CD4-positive, alpha-beta T cell (primary cell): ENCODE measurements at regions not wholly inside any gene's neighbourhood (a gene's known extent, or its start where the extent isn't known, plus 50 kb on each side); places are given as distances from the start of the nearest gene placed in this dataset.

ENCODE experiments used
- ATAC-seq: fragments of 200-7000 bp; cut with Tn5 transposase; one replicate; pipeline ENCODE4 v1.10.0; 2022; ENCODE audit warnings: mild to moderate bottlenecking; ENCODE audit not compliant: poor library complexity
- CTCF ChIA-PET: fragments of 350-600 bp; sonication (Branson Sonifier 250); formaldehyde crosslinking; loops from one replicate; lab custom pipeline; 2021; ENCODE audit warnings: antibody characterized with exemption, inconsistent platforms; lab: Charles Lee
- POLR2A ChIA-PET: fragments of 350-600 bp; sonication (Branson Sonifier 250); formaldehyde crosslinking; loops from one replicate; lab custom pipeline; 2021; ENCODE audit warnings: antibody characterized with exemption, inconsistent platforms; lab: Charles Lee
- DNase-seq, 14 experiments: peaks; one replicate each; pipeline ENCODE4 v3.0.0-alpha.2; 2013 to 2020; ENCODE audit warnings: mixed read lengths in 2 of 14
- H3K27ac ChIP-seq, 2 donors: one replicate each; pipeline versions ENCODE4 v1.5.1 to v1.7.0; 2013; ENCODE audit warnings: low read length in 2 of 2, low read depth in 1 of 2, mild to moderate bottlenecking in 1 of 2
- H3K27me3 ChIP-seq, 2 experiments: 1 replicate in 1 of 2; 2 replicates in 1 of 2; pipeline versions ENCODE4 v1.6.1 to v1.7.0; 2013; ENCODE audit warnings: low read length in 2 of 2, control low read depth in 1 of 2, mild to moderate bottlenecking in 1 of 2, moderate library complexity in 1 of 2; ENCODE audit not compliant: insufficient read depth in 2 of 2, control insufficient read depth in 1 of 2
- H3K36me3 ChIP-seq: one replicate; pipeline ENCODE4 v1.6.1; 2013; ENCODE audit warnings: low read length, control low read depth; ENCODE audit not compliant: insufficient read depth
- H3K4me1 ChIP-seq: one replicate; pipeline ENCODE4 v1.6.1; 2013; ENCODE audit warnings: low read length, control low read depth; ENCODE audit not compliant: insufficient read depth
- H3K4me3 ChIP-seq: one replicate; pipeline ENCODE4 v1.5.1; 2013; ENCODE audit warnings: mild to moderate bottlenecking, low read length, moderate library complexity
- H3K9me3 ChIP-seq, 2 experiments: 1 replicate in 1 of 2; 2 replicates in 1 of 2; pipeline versions ENCODE4 v1.6.1 to v1.7.0; 2013; ENCODE audit warnings: low read length in 2 of 2, mild to moderate bottlenecking in 2 of 2, control low read depth in 1 of 2, moderate library complexity in 1 of 2; ENCODE audit not compliant: control insufficient read depth in 1 of 2, insufficient read depth in 1 of 2
- H3K27ac Mint-ChIP-seq: one replicate; pipeline ENCODE4 v1.8.0; 2020; ENCODE audit warnings: mixed read lengths
- H3K27me3 Mint-ChIP-seq: one replicate; pipeline ENCODE4 v1.8.0; 2021; ENCODE audit warnings: mixed read lengths
- H3K36me3 Mint-ChIP-seq: one replicate; pipeline ENCODE4 v1.8.0; 2021; ENCODE audit warnings: low read depth, mixed read lengths
- H3K4me1 Mint-ChIP-seq: one replicate; pipeline ENCODE4 v1.8.0; 2021; ENCODE audit warnings: low read depth, mixed read lengths
- H3K4me3 Mint-ChIP-seq: one replicate; pipeline ENCODE4 v1.8.0; 2020; ENCODE audit warnings: mild to moderate bottlenecking, mixed read lengths
- H3K9me3 Mint-ChIP-seq: one replicate; pipeline ENCODE4 v1.8.0; 2020; ENCODE audit warnings: mixed read lengths
- intact Hi-C, 2 experiments: fragments of 100-400 bp; cut with DNase I in 1 of 2; cut with micrococcal nuclease in 1 of 2; formaldehyde crosslinking; loops; one replicate each; pipeline versions ENCODE4 v1.15.1 to v1.9.0; 2023 to 2025; cut with DNase I, micrococcal nuclease
- TF ChIP-seq, protein P1 (sequence below): fragments of 200-600 bp; IDR thresholded peaks from one replicate; pipeline ENCODE4 v1.8.0; 2022; ENCODE audit warnings: antibody characterized with exemption, mild to moderate bottlenecking

DNA sequence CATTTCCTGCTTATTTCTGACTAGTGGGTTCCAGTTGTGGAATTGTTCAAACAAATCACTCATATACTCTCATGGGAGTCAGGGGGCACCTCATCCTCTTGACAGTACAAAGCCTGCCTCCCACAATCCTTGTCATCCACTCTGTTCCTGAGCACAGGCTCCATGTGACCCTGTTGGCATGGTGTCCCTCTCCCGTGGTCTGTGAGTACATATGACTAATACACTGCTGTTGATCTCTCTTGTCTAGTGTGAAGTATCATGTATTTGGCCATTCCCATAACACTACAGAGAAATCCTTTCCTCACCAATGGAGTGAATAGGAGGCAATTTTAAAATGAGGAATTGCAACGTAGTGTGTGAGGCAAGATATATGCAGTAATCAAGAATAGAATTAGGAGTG lies 185.3 kb downstream of the OGFRL1 start:
- H3K27ac Mint-ChIP-seq, result no peak overlapping the region
- H3K36me3 ChIP-seq, result no peaks in the 10 kb centered on the region
- ATAC-seq (no peak), DNase-seq (no peak)
- H3K4me1 ChIP-seq, result no peaks in the 10 kb centered on the region
- no peaks in the 10 kb centered on the region for H3K27me3 ChIP-seq
- TF ChIP-seq, protein P1, sequence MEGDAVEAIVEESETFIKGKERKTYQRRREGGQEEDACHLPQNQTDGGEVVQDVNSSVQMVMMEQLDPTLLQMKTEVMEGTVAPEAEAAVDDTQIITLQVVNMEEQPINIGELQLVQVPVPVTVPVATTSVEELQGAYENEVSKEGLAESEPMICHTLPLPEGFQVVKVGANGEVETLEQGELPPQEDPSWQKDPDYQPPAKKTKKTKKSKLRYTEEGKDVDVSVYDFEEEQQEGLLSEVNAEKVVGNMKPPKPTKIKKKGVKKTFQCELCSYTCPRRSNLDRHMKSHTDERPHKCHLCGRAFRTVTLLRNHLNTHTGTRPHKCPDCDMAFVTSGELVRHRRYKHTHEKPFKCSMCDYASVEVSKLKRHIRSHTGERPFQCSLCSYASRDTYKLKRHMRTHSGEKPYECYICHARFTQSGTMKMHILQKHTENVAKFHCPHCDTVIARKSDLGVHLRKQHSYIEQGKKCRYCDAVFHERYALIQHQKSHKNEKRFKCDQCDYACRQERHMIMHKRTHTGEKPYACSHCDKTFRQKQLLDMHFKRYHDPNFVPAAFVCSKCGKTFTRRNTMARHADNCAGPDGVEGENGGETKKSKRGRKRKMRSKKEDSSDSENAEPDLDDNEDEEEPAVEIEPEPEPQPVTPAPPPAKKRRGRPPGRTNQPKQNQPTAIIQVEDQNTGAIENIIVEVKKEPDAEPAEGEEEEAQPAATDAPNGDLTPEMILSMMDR, result no peak
- H3K4me1 Mint-ChIP-seq, result no peaks in the 10 kb centered on the region
- no peak overlapping the region for H3K4me3 Mint-ChIP-seq
- H3K4me3 ChIP-seq, result no peak overlapping the region
- H3K36me3 Mint-ChIP-seq, result no peaks in the 10 kb centered on the region
- H3K9me3 ChIP-seq, result no peaks in the 10 kb centered on the region
- no peak overlapping the region for H3K27ac ChIP-seq
- peaks cover 5% of the 10 kb centered on the region for H3K27me3 Mint-ChIP-seq
- CTCF ChIA-PET, result no interaction called here
- POLR2A ChIA-PET, result no interaction called here
- intact Hi-C loops, result no loop called here
- H3K9me3 Mint-ChIP-seq, result no peaks in the 10 kb centered on the region

DNA sequence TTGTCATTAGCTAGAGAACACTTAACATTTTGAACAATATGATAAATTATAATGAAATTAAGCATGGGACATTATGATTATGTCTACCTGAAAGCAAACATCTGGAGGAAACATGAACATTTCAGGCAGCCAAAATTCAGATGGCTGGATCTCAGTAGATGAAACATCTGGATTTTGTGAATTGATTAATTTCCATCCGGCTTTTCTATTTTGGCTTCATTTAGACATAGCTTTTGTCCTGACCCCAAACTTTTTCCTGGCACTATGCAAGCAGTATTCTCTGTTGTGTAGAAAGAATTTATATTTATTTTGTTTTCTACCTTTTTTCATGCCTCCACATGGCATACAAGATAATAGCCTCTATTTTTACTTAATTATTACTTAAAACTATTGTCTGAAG lies 186.3 kb downstream of the OGFRL1 start:
- ChIA-PET POLR2A (no interaction called here), CTCF (no interaction called here)
- Histone ChIP-seq H3K36me3 (no peaks in the 10 kb centered on the region), H3K4me1 (no peaks in the 10 kb centered on the region), H3K4me3 (no peak overlapping the region), H3K27ac (no peak overlapping the region), H3K9me3 (no peaks in the 10 kb centered on the region), H3K27me3 (no peaks in the 10 kb centered on the region)
- Mint-ChIP-seq H3K4me1 (no peaks in the 10 kb centered on the region), H3K36me3 (no peaks in the 10 kb centered on the region), H3K27ac (no peak overlapping the region), H3K9me3 (no peaks in the 10 kb centered on the region), H3K4me3 (no peak overlapping the region), H3K27me3 (peaks cover 5% of the 10 kb centered on the region)
- TF ChIP-seq, protein P1, result no peak
- ATAC-seq, result no peak
- intact Hi-C loops, result no loop called here
- DNase-seq, result no peak

DNA sequence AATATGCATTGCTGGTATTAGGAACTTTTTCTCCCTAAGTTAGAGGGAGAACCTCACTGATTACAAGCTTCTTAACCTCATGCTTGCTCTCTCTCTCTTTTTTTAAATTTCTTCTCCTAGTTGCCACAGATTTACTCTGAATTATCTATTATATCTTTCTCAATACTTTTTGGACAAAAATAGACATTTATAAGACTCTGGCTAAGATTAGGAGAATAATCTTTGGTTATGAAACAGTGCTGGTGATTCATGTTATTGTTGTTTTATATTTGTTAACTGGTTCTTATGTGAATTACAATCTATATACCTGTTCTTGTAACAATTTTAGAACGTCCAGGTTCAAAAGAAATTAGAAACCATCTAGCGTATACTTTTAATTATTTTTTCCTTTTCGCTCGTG lies 187.8 kb downstream of the OGFRL1 start:
- ATAC-seq (no peak), DNase-seq (no peak)
- TF ChIP-seq, protein P1, result no peak
- no peak overlapping the region for H3K4me3 Mint-ChIP-seq
- no peaks in the 10 kb centered on the region for H3K36me3 Mint-ChIP-seq
- H3K4me1 Mint-ChIP-seq, result no peaks in the 10 kb centered on the region
- no peaks in the 10 kb centered on the region for H3K9me3 Mint-ChIP-seq
- Histone ChIP-seq H3K4me1 (no peaks in the 10 kb centered on the region), H3K36me3 (no peaks in the 10 kb centered on the region), H3K4me3 (no peak overlapping the region), H3K27me3 (no peaks in the 10 kb centered on the region), H3K9me3 (no peaks in the 10 kb centered on the region), H3K27ac (no peak overlapping the region)
- ChIA-PET POLR2A (no interaction called here), CTCF (no interaction called here)
- intact Hi-C loops, result no loop called here
- H3K27ac Mint-ChIP-seq, result no peak overlapping the region
- peaks cover 5% of the 10 kb centered on the region for H3K27me3 Mint-ChIP-seq
